Loucy (cell line): ENCODE measurements at regions not wholly inside any gene's neighbourhood (a gene's known extent, or its start where the extent isn't known, plus 50 kb on each side); places are given as distances from the start of the nearest gene placed in this dataset.

Source experiments
- H2AFZ ChIP-seq: fragments of 200-600 bp; sonication (generic); 2 replicates; pipeline ENCODE4 v1.6.0; 2016; ENCODE audit warnings: antibody characterized with exemption, mild to moderate bottlenecking, low read length, moderate library complexity
- H3F3A ChIP-seq: fragments of 200-600 bp; 2 replicates; pipeline ENCODE4 v1.6.0; 2016; ENCODE audit warnings: antibody characterized with exemption, low read depth, mild to moderate bottlenecking
- H3K27me3 ChIP-seq: fragments of 200-600 bp; sonication (generic); 2 replicates; pipeline ENCODE4 v1.6.1; 2014; ENCODE audit warnings: low read length, mild to moderate bottlenecking; ENCODE audit not compliant: insufficient read depth, poor library complexity, severe bottlenecking
- H3K36me3 ChIP-seq: fragments of 200-600 bp; sonication (generic); 2 replicates; pipeline ENCODE4 v1.6.1; 2016; ENCODE audit warnings: low read length; ENCODE audit not compliant: insufficient read depth
- H3K4me1 ChIP-seq: fragments of 200-600 bp; sonication (generic); 2 replicates; pipeline ENCODE4 v1.5.1; 2014; ENCODE audit warnings: low read length, mild to moderate bottlenecking; ENCODE audit not compliant: insufficient read depth, poor library complexity, severe bottlenecking
- H3K4me2 ChIP-seq: fragments of 200-600 bp; sonication (generic); 2 replicates; pipeline ENCODE4 v1.6.0; 2014; ENCODE audit warnings: antibody characterized with exemption, low read length, low read depth, mild to moderate bottlenecking; ENCODE audit not compliant: poor library complexity, severe bottlenecking
- H3K4me3 ChIP-seq: fragments of 200-600 bp; sonication (generic); 2 replicates; pipeline ENCODE4 v1.5.1; 2014; ENCODE audit warnings: low read length, mild to moderate bottlenecking, mixed read lengths; ENCODE audit not compliant: poor library complexity, severe bottlenecking
- H3K79me2 ChIP-seq: fragments of 200-600 bp; sonication (generic); 2 replicates; pipeline ENCODE4 v1.6.1; 2014; ENCODE audit warnings: low read length; ENCODE audit not compliant: insufficient read depth
- H3K9ac ChIP-seq: fragments of 200-600 bp; sonication (generic); 2 replicates; pipeline ENCODE4 v1.6.0; 2014; ENCODE audit warnings: mild to moderate bottlenecking, low read depth, low read length, moderate library complexity; ENCODE audit not compliant: poor library complexity, severe bottlenecking
- H3K9me2 ChIP-seq: fragments of 200-600 bp; sonication (generic); replicated peaks from 2 replicates; pipeline ENCODE4 v1.6.1; 2016; ENCODE audit warnings: low read depth, low read length, mixed read lengths
- H3K9me3 ChIP-seq: fragments of 200-600 bp; sonication (generic); 2 replicates; pipeline ENCODE4 v1.6.1; 2014; ENCODE audit warnings: mild to moderate bottlenecking, antibody characterized with exemption, low read length, low read depth; ENCODE audit not compliant: insufficient read depth
- H4K20me1 ChIP-seq: fragments of 200-600 bp; sonication (generic); 2 replicates; pipeline ENCODE4 v1.6.0; 2014; ENCODE audit warnings: antibody characterized with exemption, low read length, mild to moderate bottlenecking; ENCODE audit not compliant: insufficient read depth, poor library complexity, severe bottlenecking
- EZH2phosphoT487 ChIP-seq: fragments of 200-600 bp; IDR thresholded peaks from 2 replicates; pipeline ENCODE4 v1.6.1; 2018; ENCODE audit warnings: antibody characterized with exemption, mild to moderate bottlenecking, moderate library complexity, borderline replicate concordance
- TF ChIP-seq, protein P1 (sequence below): fragments of 200-600 bp; sonication (generic); conservative IDR thresholded peaks from 2 replicates; pipeline ENCODE4 v1.5.1; 2014; ENCODE audit warnings: mild to moderate bottlenecking, antibody characterized with exemption, low read length

DNA sequence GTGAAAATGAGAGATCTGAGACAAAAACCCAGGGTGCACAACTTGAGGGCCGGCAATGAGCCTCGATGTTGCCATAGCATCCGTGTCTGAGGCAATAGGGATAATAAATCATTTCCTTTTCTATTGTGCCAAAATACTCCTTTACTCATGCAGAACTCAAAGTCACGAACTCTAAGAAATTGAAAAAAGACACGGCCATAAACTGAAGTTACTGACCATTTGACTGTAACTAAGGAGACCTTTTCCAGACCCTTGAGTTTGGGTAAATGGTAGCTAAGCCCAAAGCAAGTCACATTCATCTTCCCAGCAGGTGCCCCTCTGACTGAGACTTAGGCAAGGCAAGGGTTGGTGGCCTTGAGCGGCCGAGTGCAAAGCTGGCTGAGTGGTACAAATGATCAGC is 141.2 kb upstream of the SLCO3A1 start:
- Histone ChIP-seq H3K79me2 (no peaks in the 10 kb centered on the region), H3F3A (no peaks in the 10 kb centered on the region), H3K4me3 (no peak overlapping the region), H3K4me1 (no peaks in the 10 kb centered on the region), H3K36me3 (no peaks in the 10 kb centered on the region), H3K9me3 (no peaks in the 10 kb centered on the region), H3K4me2 (no peak overlapping the region), H2AFZ (no peak overlapping the region), H3K9me2 (no peaks in the 10 kb centered on the region), H3K9ac (no peak overlapping the region), H3K27me3 (no peaks in the 10 kb centered on the region), H4K20me1 (no peaks in the 10 kb centered on the region)
- TF ChIP-seq EZH2phosphoT487, result no peak
- TF ChIP-seq, protein P1, sequence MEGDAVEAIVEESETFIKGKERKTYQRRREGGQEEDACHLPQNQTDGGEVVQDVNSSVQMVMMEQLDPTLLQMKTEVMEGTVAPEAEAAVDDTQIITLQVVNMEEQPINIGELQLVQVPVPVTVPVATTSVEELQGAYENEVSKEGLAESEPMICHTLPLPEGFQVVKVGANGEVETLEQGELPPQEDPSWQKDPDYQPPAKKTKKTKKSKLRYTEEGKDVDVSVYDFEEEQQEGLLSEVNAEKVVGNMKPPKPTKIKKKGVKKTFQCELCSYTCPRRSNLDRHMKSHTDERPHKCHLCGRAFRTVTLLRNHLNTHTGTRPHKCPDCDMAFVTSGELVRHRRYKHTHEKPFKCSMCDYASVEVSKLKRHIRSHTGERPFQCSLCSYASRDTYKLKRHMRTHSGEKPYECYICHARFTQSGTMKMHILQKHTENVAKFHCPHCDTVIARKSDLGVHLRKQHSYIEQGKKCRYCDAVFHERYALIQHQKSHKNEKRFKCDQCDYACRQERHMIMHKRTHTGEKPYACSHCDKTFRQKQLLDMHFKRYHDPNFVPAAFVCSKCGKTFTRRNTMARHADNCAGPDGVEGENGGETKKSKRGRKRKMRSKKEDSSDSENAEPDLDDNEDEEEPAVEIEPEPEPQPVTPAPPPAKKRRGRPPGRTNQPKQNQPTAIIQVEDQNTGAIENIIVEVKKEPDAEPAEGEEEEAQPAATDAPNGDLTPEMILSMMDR, result no peak

DNA sequence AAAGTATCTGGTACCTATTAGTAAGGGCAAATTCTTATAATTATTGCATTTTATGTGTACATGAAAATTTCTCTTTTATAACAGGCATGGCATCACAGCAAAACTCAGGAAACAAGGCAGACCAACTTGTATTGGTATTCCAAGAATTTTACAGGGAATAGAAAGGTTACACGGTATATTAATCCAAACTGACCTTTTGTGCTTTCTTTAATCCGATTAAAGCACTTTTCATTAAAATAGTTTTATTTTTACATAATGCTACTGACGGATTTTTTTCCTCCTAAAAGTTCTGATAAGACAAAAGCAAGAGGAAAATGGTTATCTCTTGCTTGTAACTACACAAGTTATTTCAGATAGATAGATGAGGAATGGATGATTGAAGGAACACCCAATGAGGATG is 137.0 kb upstream of the SLCO3A1 start:
- H3K9me2 ChIP-seq, result no peaks in the 10 kb centered on the region
- no peaks in the 10 kb centered on the region for H3K4me1 ChIP-seq
- TF ChIP-seq EZH2phosphoT487, result no peak
- TF ChIP-seq, protein P1, result no peak
- H4K20me1 ChIP-seq, result no peaks in the 10 kb centered on the region
- no peaks in the 10 kb centered on the region for H3K36me3 ChIP-seq
- H3K9me3 ChIP-seq, result no peaks in the 10 kb centered on the region
- H3K4me2 ChIP-seq, result no peak overlapping the region
- no peak overlapping the region for H3K9ac ChIP-seq
- no peaks in the 10 kb centered on the region for H3K27me3 ChIP-seq
- H3F3A ChIP-seq, result no peaks in the 10 kb centered on the region
- no peak overlapping the region for H2AFZ ChIP-seq
- no peak overlapping the region for H3K4me3 ChIP-seq
- no peaks in the 10 kb centered on the region for H3K79me2 ChIP-seq

DNA sequence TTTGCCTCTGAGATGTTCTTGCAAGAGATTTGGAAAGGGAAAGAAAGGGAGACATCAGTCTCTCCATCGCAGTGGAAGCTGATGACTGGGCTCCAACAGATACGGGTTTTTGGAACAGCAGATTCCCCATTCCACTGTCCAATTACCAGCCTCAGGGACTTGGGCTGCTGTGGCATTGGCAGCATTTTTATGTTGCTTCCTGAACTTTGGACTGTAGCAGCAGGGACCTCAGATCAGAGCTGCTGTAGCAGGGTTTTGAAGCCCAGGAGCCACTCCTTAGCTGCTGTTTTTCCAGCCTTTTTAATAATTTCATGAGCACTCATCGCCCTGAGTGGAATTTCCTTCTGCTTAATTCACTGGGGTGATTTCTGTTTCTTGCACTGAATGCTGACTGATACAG is 135.7 kb upstream of the SLCO3A1 start:
- Histone ChIP-seq H3K4me3 (no peak overlapping the region), H2AFZ (no peak overlapping the region), H3K27me3 (no peaks in the 10 kb centered on the region), H3K4me2 (no peak overlapping the region), H3K9me3 (no peaks in the 10 kb centered on the region), H3K79me2 (no peaks in the 10 kb centered on the region), H3F3A (no peaks in the 10 kb centered on the region), H3K36me3 (no peaks in the 10 kb centered on the region), H3K4me1 (no peaks in the 10 kb centered on the region), H3K9ac (no peak overlapping the region), H4K20me1 (no peaks in the 10 kb centered on the region), H3K9me2 (no peaks in the 10 kb centered on the region)
- TF ChIP-seq EZH2phosphoT487, result no peak
- TF ChIP-seq, protein P1, result no peak
